HUES6 (cell line): ENCODE measurements at regions not wholly inside any gene's neighbourhood (a gene's known extent, or its start where the extent isn't known, plus 50 kb on each side); places are given as distances from the start of the nearest gene placed in this dataset.

Experiments
- H3K27ac ChIP-seq: 2 replicates; pipeline ENCODE4 v1.7.0; 2013; ENCODE audit warnings: low read depth, mild to moderate bottlenecking, low read length, inconsistent platforms
- H3K27me3 ChIP-seq: 2 replicates; pipeline ENCODE4 v1.6.1; 2013; ENCODE audit warnings: low read length; ENCODE audit not compliant: control insufficient read depth, insufficient read depth
- H3K36me3 ChIP-seq: 2 replicates; pipeline ENCODE4 v1.6.1; 2013; ENCODE audit warnings: low read length; ENCODE audit not compliant: control insufficient read depth, insufficient read depth
- H3K4me1 ChIP-seq: 2 replicates; pipeline ENCODE4 v1.6.1; 2013; ENCODE audit warnings: low read length; ENCODE audit not compliant: control insufficient read depth, insufficient read depth
- H3K4me3 ChIP-seq: 2 replicates; pipeline ENCODE4 v1.5.1; 2013; ENCODE audit warnings: low read depth, low read length
- H3K9ac ChIP-seq: one replicate; pipeline ENCODE4 v1.6.1; 2013; ENCODE audit warnings: mild to moderate bottlenecking, low read length
- H3K9me3 ChIP-seq: 2 replicates; pipeline ENCODE4 v1.6.1; 2013; ENCODE audit warnings: low read depth, low read length; ENCODE audit not compliant: control insufficient read depth, insufficient read depth

- Histone ChIP-seq H3K9ac (peak overlapping the region; percentile 53), H3K4me3 (peak overlapping the region; percentile 16; the same call in 1 of the 2 replicates)
These were observed 164.5 kb downstream of the ZNF608 start for GRCh38 chr5:124581738-124582560.

DNA sequence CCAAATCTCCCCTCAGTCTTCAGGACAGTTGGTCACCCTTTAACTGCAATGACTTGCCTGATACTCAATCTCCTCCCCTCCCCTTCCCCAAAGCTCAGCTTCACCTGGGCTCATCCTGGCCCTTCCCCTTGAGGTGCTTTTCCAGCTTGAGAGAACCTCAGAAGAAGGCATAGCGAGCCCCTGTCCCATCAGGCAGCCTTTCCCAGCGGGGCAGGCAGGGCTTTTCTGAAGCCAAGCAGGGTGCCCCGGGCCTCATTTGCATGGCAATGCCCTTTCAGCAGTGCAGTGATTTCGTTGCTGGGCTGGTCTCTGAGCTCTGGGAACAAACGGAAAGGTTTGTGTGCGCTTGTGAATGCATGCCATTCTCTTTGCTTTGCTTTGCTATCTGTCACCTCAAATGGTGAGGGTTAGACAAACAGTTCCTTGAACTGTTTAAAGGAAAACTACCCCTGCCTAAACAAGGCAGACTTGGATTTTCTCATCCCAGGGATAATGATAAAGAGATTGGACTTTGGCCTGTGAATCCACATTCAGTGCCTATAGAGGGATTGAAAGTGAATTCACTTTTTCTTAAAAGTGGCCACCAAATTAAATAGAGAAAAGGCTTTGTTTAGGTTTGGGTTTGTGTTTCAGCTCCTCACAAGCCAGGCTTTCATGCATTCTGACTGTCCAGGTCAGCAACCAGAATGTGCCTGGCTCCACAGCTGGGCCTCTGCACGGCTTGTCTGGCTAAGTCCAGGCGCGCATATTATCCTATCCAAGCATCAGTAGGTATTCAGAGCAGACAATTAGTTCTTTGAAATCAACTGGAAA lies 165.3 kb downstream of the ZNF608 start:
- Histone ChIP-seq H3K36me3 (no peaks in the 10 kb centered on the region), H3K9ac (peak overlapping the region; percentile 53), H3K27me3 (no peaks in the 10 kb centered on the region), H3K4me1 (peaks cover 47% of the 10 kb centered on the region), H3K27ac (peak overlapping the region; percentile 70; the same call in 1 of the 2 replicates), H3K4me3 (peak overlapping the region; percentile 16), H3K9me3 (peaks cover 3% of the 10 kb centered on the region; the same call in 1 of the 2 replicates)

More at GRCh38 chr5:124581738-124582560, 164.5 kb downstream of the ZNF608 start:
- Histone ChIP-seq H3K9me3 (peaks cover 5% of the 10 kb centered on the region; the same call in 1 of the 2 replicates), H3K36me3 (no peaks in the 10 kb centered on the region), H3K27ac (peak overlapping the region; percentile 70; the same call in 1 of the 2 replicates), H3K27me3 (no peaks in the 10 kb centered on the region), H3K4me1 (peaks cover 40% of the 10 kb centered on the region)

DNA sequence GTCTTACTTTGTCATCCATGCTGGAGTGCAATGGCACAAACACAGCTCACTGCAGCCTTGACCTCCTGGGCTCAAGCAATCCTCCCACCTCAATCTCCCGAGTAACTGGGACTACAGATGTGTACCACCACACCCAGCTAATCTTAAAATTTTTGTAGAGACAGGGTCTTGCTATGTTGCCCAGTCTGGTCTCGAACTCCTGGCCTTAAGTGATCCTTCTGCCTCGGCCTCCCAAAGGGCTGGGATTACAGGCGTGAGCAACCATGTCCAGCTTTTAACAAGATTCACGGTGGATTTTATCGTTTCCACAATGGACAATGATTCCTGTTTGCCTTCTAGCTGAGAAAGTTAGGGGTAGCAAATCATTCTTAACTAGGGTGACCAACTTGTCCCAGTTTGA lies 165.9 kb downstream of the ZNF608 start:
- Histone ChIP-seq H3K36me3 (no peaks in the 10 kb centered on the region), H3K4me3 (no peak overlapping the region), H3K9ac (no peak overlapping the region), H3K4me1 (peaks cover 53% of the 10 kb centered on the region), H3K27ac (no peak overlapping the region), H3K27me3 (no peaks in the 10 kb centered on the region), H3K9me3 (peaks cover under 1% of the 10 kb centered on the region; the same call in 1 of the 2 replicates)

DNA sequence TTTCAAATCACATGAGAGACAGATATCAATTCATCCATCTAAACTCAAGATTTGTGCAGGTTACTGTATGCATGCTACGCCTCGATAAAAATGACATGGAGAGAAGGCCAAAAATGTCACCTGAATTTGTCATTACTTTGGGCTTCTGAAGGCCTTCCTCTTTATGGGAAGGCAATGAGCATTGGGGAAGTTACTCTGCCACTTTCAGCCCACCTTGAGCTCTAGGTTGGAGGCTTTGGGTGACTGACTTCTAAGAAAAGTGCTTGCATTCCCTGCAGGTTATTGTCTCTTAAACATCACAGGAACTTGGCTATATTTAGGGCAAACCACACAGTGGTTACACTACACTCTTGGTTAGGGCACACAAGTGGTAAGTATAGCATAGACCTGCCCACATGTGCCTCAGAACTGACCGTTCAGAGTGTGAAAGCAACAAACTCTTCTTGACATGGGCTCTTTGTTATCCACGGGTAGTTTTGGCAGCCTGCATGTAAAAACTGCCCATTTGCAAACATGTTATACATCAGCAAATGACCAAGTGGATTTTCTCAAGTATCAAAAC lies 169.5 kb downstream of the ZNF608 start:
- H3K27ac ChIP-seq = no peak overlapping the region
- H3K4me3 ChIP-seq = no peak overlapping the region
- no peak overlapping the region for H3K9ac ChIP-seq
- H3K4me1 ChIP-seq = peaks cover 55% of the 10 kb centered on the region
- H3K36me3 ChIP-seq = no peaks in the 10 kb centered on the region
- H3K9me3 ChIP-seq = no peaks in the 10 kb centered on the region
- H3K27me3 ChIP-seq = no peaks in the 10 kb centered on the region

GRCh38 chr5:124575725-124576124 lies 170.7 kb downstream of the ZNF608 start:
- Histone ChIP-seq H3K9ac (no peak overlapping the region), H3K27ac (no peak overlapping the region), H3K4me3 (no peak overlapping the region), H3K9me3 (no peaks in the 10 kb centered on the region), H3K27me3 (no peaks in the 10 kb centered on the region), H3K36me3 (no peaks in the 10 kb centered on the region), H3K4me1 (peaks cover 45% of the 10 kb centered on the region)

- no peak overlapping the region for H3K4me3 ChIP-seq
- peaks cover 42% of the 10 kb centered on the region for H3K4me1 ChIP-seq
- H3K9me3 ChIP-seq = no peaks in the 10 kb centered on the region
- H3K36me3 ChIP-seq = no peaks in the 10 kb centered on the region
- no peak overlapping the region for H3K9ac ChIP-seq
- H3K27me3 ChIP-seq = no peaks in the 10 kb centered on the region
- no peak overlapping the region for H3K27ac ChIP-seq
These were observed 171.7 kb downstream of the ZNF608 start for GRCh38 chr5:124574521-124575436.

DNA sequence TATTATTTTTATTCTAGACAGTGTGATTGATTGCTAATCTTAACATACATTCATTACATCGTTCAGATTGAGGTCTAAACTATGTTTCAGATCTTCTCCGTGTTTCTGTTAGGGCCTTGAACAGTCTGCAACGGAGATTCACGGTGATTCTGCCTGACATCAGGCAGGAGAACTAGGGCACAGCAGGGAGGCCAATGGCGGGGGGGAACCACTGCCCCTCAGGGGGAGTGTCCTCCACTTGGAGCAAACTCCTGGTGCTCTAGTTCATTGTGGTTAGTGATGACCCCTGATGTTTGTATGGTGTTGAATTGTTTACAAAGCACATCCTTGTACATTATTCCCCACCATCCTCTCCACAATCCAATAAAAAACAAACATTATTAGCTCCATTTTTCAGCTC lies 173.5 kb downstream of the ZNF608 start:
- Histone ChIP-seq H3K9me3 (no peaks in the 10 kb centered on the region), H3K36me3 (no peaks in the 10 kb centered on the region), H3K4me1 (peaks cover 42% of the 10 kb centered on the region), H3K9ac (no peak overlapping the region), H3K27ac (no peak overlapping the region), H3K4me3 (no peak overlapping the region), H3K27me3 (no peaks in the 10 kb centered on the region)

DNA sequence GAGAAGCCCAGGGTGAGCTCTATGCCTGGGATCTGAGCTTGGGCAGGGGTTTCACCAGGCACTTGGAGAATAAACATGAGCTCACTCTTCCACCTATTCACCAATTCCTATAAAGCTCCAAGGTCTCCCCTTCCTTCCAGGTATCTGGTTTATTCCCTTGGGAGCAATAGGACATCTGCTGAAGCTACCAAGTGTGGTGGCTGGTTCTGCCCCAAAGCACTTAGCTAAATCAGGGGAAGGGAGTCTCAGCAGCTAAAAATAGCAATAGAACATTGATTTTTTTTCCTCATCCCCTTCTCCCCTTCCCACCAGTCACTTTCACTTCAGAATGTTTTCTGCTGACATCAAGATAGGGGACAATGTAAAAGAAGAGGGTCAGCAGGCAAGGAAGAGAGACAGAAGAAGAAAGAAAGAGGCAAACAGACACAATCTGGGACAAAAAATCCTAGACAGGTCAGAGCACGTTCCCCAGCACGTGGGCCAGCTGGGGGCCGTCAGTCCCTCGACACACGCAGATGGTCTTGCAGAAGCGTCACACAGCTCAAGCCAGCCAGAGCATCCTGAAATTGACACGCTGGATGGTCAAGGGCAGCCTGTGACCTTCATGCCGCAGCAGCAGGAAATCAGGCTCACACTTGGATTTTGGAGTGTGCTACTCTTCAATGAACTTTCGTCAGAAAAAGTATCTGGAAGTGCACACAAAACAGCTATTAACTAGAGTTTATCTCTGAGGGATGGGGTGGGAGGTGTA lies 176.0 kb downstream of the ZNF608 start:
- Histone ChIP-seq H3K36me3 (no peaks in the 10 kb centered on the region), H3K27me3 (no peaks in the 10 kb centered on the region), H3K9me3 (no peaks in the 10 kb centered on the region), H3K9ac (no peak overlapping the region), H3K4me1 (peaks cover 27% of the 10 kb centered on the region), H3K4me3 (no peak overlapping the region), H3K27ac (no peak overlapping the region)

DNA sequence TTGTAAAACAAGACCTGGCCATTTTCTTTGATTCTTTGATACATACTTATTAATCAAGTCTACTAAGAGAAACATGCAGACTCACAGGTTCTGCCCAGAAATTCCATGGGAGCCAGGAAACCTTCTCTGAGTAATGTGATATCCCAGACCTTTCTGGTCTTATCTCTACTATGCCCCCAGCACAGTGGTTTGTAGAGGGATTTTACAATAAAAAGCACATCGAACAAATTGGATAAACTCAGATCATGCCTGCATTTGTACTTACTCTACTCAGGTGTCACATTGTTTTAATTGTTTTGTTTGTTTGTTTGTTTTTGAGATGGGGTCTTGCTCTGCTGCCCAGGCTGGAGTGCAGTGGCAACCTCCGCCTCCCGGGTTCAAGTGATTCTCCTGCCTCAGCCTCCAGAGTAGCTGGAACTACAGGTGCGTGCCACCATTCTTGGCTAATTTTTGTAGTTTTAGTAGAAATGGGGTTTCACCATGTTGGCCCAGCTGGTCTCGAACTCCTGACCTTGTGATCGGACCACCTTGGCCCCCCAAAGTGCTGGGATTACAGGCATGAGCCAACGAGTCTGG lies 179.5 kb downstream of the ZNF608 start:
- Histone ChIP-seq H3K4me3 (no peak overlapping the region), H3K9ac (no peak overlapping the region), H3K36me3 (no peaks in the 10 kb centered on the region), H3K9me3 (no peaks in the 10 kb centered on the region), H3K27me3 (no peaks in the 10 kb centered on the region), H3K4me1 (no peaks in the 10 kb centered on the region), H3K27ac (no peak overlapping the region)
